HCT116 (cell line): ENCODE measurements at regions not wholly inside any gene's neighbourhood (a gene's known extent, or its start where the extent isn't known, plus 50 kb on each side); places are given as distances from the start of the nearest gene placed in this dataset.

Experiments
- ATAC-seq: fragments of 200-7000 bp; cut with Tn5 transposase; 2 replicates; pipeline ENCODE4 v1.9.1; 2020; ENCODE audit warnings: mild to moderate bottlenecking, moderate library complexity
- BruUV-seq: library from RNA; stranded (reverse); fragments of 400-500 nt; replicated peaks from 2 replicates; lab custom pipeline; 2021; lab: Mats Ljungman, UMichigan
- CTCF ChIA-PET: fragments of 300-600 bp; sonication (Branson Sonifier 250); formaldehyde crosslinking; loops from one replicate; lab custom pipeline; 2021; ENCODE audit warnings: antibody characterized with exemption; lab: Charles Lee
- POLR2A ChIA-PET: fragments of 300-600, 350-600 bp; sonication (Branson Sonifier 250); formaldehyde crosslinking; loops from one replicate; lab custom pipeline; 2021; ENCODE audit warnings: antibody characterized with exemption; lab: Charles Lee
- RAD21 ChIA-PET, 2 experiments: fragments of 300-600 bp; sonication (Branson Sonifier 250); formaldehyde crosslinking; loops; one replicate each; lab custom pipeline; 2023; ENCODE audit warnings: low total read pairs in 2 of 2; ENCODE audit not compliant: uncharacterized antibody in 2 of 2, unreplicated experiment in 2 of 2, low non-redundant PET in 1 of 2; lab: Charles Lee
- DNase-seq: peaks from one replicate; pipeline ENCODE4 v3.0.0-alpha.2; 2010; ENCODE audit warnings: low read depth, low spot score
- H2AFZ ChIP-seq: fragments of 200-600 bp; shearing (Covaris generic), sonication (generic); 2 replicates; pipeline ENCODE4 v1.6.1; 2017; ENCODE audit warnings: low read depth, mixed run types, mixed read lengths, antibody characterized with exemption, low read length; ENCODE audit not compliant: poor library complexity, severe bottlenecking
- H3K27ac ChIP-seq: 2 replicates; pipeline ENCODE4 v1.5.1; 2012; ENCODE audit warnings: low read depth, low read length
- H3K27me3 ChIP-seq: fragments of 200-600 bp; sonication (generic); 2 replicates; pipeline ENCODE4 v1.6.1; 2016; ENCODE audit warnings: mixed run types, low read length, mixed read lengths; ENCODE audit not compliant: insufficient read depth
- H3K36me3 ChIP-seq, 2 experiments: fragments of 200-500 bp in 1 of 2; fragments of 200-600 bp in 1 of 2; sonication (Bioruptor generic) in 1 of 2; sonication (generic) in 1 of 2; 2 replicates each; pipeline versions ENCODE4 v1.5.1 to v1.6.1; 2014 to 2016; ENCODE audit warnings: low read length in 2 of 2, inconsistent platforms in 1 of 2, mixed read lengths in 1 of 2, mixed run types in 1 of 2; ENCODE audit not compliant: insufficient read depth in 2 of 2, control insufficient read depth in 1 of 2
- H3K4me1 ChIP-seq, 2 experiments: fragments of 200-600 bp in 1 of 2; sonication (generic) in 1 of 2; 2 replicates each; pipeline versions ENCODE4 v1.5.1 to v1.6.1; 2012 to 2017; ENCODE audit warnings: low read length in 2 of 2, inconsistent platforms in 1 of 2, mild to moderate bottlenecking in 1 of 2, mixed read lengths in 1 of 2, mixed run types in 1 of 2, moderate library complexity in 1 of 2; ENCODE audit not compliant: insufficient read depth in 2 of 2, control insufficient read depth in 1 of 2
- H3K4me2 ChIP-seq: fragments of 200-600 bp; sonication (generic); 2 replicates; pipeline ENCODE4 v1.6.1; 2017; ENCODE audit warnings: mixed run types, low read length, mixed read lengths
- H3K4me3 ChIP-seq, 2 experiments: fragments of 200-600 bp in 1 of 2; sonication (generic) in 1 of 2; replicated peaks in 1 of 2; 2 replicates each; pipeline ENCODE4 v1.5.1; 2011 to 2016; ENCODE audit warnings: low read length in 2 of 2, control low read depth in 1 of 2, low read depth in 1 of 2, mild to moderate bottlenecking in 1 of 2, mixed read lengths in 1 of 2, mixed run types in 1 of 2
- H3K79me2 ChIP-seq: fragments of 200-600 bp; sonication (generic); 2 replicates; pipeline ENCODE4 v1.6.1; 2017; ENCODE audit warnings: mild to moderate bottlenecking, mixed run types, low read length, moderate library complexity, mixed read lengths; ENCODE audit not compliant: insufficient read depth
- H3K9ac ChIP-seq: fragments of 200-600 bp; sonication (generic); 2 replicates; pipeline ENCODE4 v1.6.1; 2016; ENCODE audit warnings: low read length, mixed read lengths
- H3K9me2 ChIP-seq: fragments of 200-600 bp; sonication (generic), shearing (Covaris generic); 2 replicates; pipeline ENCODE4 v1.6.1; 2017; ENCODE audit warnings: mixed run types, mild to moderate bottlenecking, moderate library complexity; ENCODE audit not compliant: insufficient read depth
- H3K9me3 ChIP-seq, 2 experiments: fragments of 200-500 bp in 1 of 2; fragments of 200-600 bp in 1 of 2; sonication (Bioruptor generic) in 1 of 2; sonication (generic) in 1 of 2; 2 replicates each; pipeline ENCODE4 v1.6.1; 2014 to 2017; ENCODE audit warnings: low read length in 2 of 2, mixed read lengths in 2 of 2, inconsistent platforms in 1 of 2, low read depth in 1 of 2, mild to moderate bottlenecking in 1 of 2, mixed run types in 1 of 2, moderate library complexity in 1 of 2; ENCODE audit not compliant: control insufficient read depth in 1 of 2, insufficient read depth in 1 of 2
- H4K20me1 ChIP-seq: fragments of 200-600 bp; sonication (generic), shearing (Covaris generic); 2 replicates; pipeline ENCODE4 v1.6.1; 2017; ENCODE audit warnings: mixed run types, mild to moderate bottlenecking, moderate library complexity; ENCODE audit not compliant: insufficient read depth
- ATF3 ChIP-seq: IDR thresholded peaks from 2 replicates; pipeline ENCODE4 v1.6.1; 2012
- CBX3 ChIP-seq: IDR thresholded peaks from 2 replicates; pipeline ENCODE4 v1.6.1; 2012; ENCODE audit warnings: low read depth
- CEBPB ChIP-seq: IDR thresholded peaks from 2 replicates; pipeline ENCODE4 v1.6.1; 2012; ENCODE audit warnings: low read depth
- EGR1 ChIP-seq: IDR thresholded peaks from 2 replicates; pipeline ENCODE4 v1.6.1; 2012; ENCODE audit warnings: low read depth
- ELF1 ChIP-seq: IDR thresholded peaks from 2 replicates; pipeline ENCODE4 v1.6.1; 2012; ENCODE audit warnings: low read depth, borderline replicate concordance
- EZH2 ChIP-seq: fragments of 200-600 bp; sonication (generic); IDR thresholded peaks from 2 replicates; pipeline ENCODE4 v1.6.1; 2017; ENCODE audit warnings: antibody characterized with exemption, mixed run types
- EZH2phosphoT487 ChIP-seq: fragments of 200-600 bp; IDR thresholded peaks from 2 replicates; pipeline ENCODE4 v1.6.1; 2018; ENCODE audit warnings: antibody characterized with exemption, borderline replicate concordance
- FOSL1 ChIP-seq: IDR thresholded peaks from 2 replicates; pipeline ENCODE4 v1.6.1; 2012; ENCODE audit warnings: low read depth
- JUND ChIP-seq: IDR thresholded peaks from 2 replicates; pipeline ENCODE4 v1.6.1; 2012
- MAX ChIP-seq: IDR thresholded peaks from 2 replicates; pipeline ENCODE4 v1.6.1; 2012
- POLR2A ChIP-seq: IDR thresholded peaks from 2 replicates; pipeline ENCODE4 v1.7.0; 2011; ENCODE audit warnings: borderline replicate concordance; ENCODE audit not compliant: insufficient read depth, insufficient read length; ENCODE audit errors: extremely low read depth
- POLR2AphosphoS5 ChIP-seq: IDR thresholded peaks from 2 replicates; pipeline ENCODE4 v1.6.1; 2011; ENCODE audit warnings: mild to moderate bottlenecking, low read depth, low read length, moderate library complexity
- RAD21 ChIP-seq: IDR thresholded peaks from 2 replicates; pipeline ENCODE4 v1.6.1; 2012; ENCODE audit warnings: low read depth, mild to moderate bottlenecking
- REST ChIP-seq: IDR thresholded peaks from 2 replicates; pipeline ENCODE4 v1.6.1; 2012; ENCODE audit warnings: low read depth
- SIN3A ChIP-seq: IDR thresholded peaks from 2 replicates; pipeline ENCODE4 v1.6.1; 2012; ENCODE audit warnings: low read depth
- SRF ChIP-seq: IDR thresholded peaks from 2 replicates; pipeline ENCODE4 v1.6.1; 2012; ENCODE audit warnings: low read depth
- TCF7L2 ChIP-seq: IDR thresholded peaks from 2 replicates; pipeline ENCODE4 v1.7.0; 2011; ENCODE audit warnings: borderline replicate concordance, inconsistent platforms; ENCODE audit not compliant: insufficient read depth, insufficient read length; ENCODE audit errors: extremely low read depth
- YY1 ChIP-seq: IDR thresholded peaks from 2 replicates; pipeline ENCODE4 v1.6.1; 2011; ENCODE audit warnings: low read length, low read depth, moderate library complexity, mild to moderate bottlenecking; ENCODE audit not compliant: insufficient replicate concordance; ENCODE audit errors: extremely low read depth
- ZFX ChIP-seq: fragments of 450-650 bp; IDR thresholded peaks from 2 replicates; pipeline ENCODE4 v1.6.1; 2017
- ZNF274 ChIP-seq: fragments of 200-500 bp; sonication (Bioruptor generic); IDR thresholded peaks from 2 replicates; pipeline ENCODE4 v1.6.1; 2014; ENCODE audit warnings: mild to moderate bottlenecking, low read depth, low read length, inconsistent platforms
- intact Hi-C: fragments of 100-400 bp; cut with micrococcal nuclease; formaldehyde crosslinking; loops from 2 replicates; pipeline ENCODE4 v1.10.0; 2022
- TF ChIP-seq, protein P1 (sequence below): IDR thresholded peaks from 2 replicates; pipeline ENCODE4 v1.6.1; 2011; ENCODE audit warnings: mild to moderate bottlenecking, low read length, moderate library complexity; ENCODE audit not compliant: insufficient replicate concordance; ENCODE audit errors: extremely low read depth

DNA sequence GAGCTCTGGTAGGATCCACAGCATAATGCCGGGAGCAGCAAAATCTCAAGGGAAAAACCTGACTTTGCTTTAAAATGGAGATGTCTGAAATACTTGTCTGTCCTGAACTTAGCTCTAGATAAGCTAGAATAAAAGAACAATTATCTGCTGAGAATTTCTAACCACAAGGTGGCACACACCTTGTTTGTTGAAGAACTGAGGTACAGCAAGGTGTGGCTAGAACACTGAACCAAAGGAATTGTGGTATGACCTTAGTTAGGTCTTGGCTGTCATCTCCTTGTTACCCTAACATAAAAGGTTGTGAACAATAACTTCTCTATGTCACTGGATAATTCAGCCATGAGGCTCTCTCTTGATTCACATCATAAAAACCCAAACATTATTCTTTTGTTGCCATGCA, 72.3 kb upstream of the ANXA1 start:
- Histone ChIP-seq H3K9ac (no peak overlapping the region), H3K9me3 (no peaks in the 10 kb centered on the region), H3K27me3 (no peaks in the 10 kb centered on the region), H3K4me3 (no peak overlapping the region), H3K36me3 (no peaks in the 10 kb centered on the region), H4K20me1 (no peaks in the 10 kb centered on the region), H3K4me2 (peak overlapping the region; percentile 34; the same call in 1 of the 2 replicates), H2AFZ (peak overlapping the region; percentile 15), H3K4me1 (peaks cover 5 to 14% of the 10 kb centered on the region in 2 experiments; a peak in 3 of 4 replicates), H3K9me2 (no peaks in the 10 kb centered on the region), H3K27ac (no peak overlapping the region), H3K79me2 (no peaks in the 10 kb centered on the region)
- BruUV-seq = no TSS peak
- intact Hi-C loops = loop anchor here (1.0 to 10.0 kb wide), 2 partner anchors 105 to 1495 kb away; no protein-coding TSS in a partner anchor
- POLR2A ChIA-PET = no interaction called here
- peak; percentile 72 for DNase-seq
- peak; percentile 90 for ATAC-seq
- RAD21 ChIA-PET = interaction anchor here (0.6 to 1.0 kb wide), 5 partner anchors 28 to 1667 kb away, joined by 3 to 4 read pairs (median 3); no protein-coding TSS in a partner anchor
- CTCF ChIA-PET = interaction anchor here (0.6 to 5.2 kb wide), 15 partner anchors 13 to 235 kb away, joined by 3 to 46 read pairs (median 5); no protein-coding TSS in a partner anchor
- TF ChIP-seq YY1 = no peak
- no peak for TF ChIP-seq TCF7L2
- TF ChIP-seq CEBPB = no peak
- no peak for TF ChIP-seq ATF3
- TF ChIP-seq RAD21 = peak; percentile 63
- TF ChIP-seq ZFX = no peak
- TF ChIP-seq, protein P1, sequence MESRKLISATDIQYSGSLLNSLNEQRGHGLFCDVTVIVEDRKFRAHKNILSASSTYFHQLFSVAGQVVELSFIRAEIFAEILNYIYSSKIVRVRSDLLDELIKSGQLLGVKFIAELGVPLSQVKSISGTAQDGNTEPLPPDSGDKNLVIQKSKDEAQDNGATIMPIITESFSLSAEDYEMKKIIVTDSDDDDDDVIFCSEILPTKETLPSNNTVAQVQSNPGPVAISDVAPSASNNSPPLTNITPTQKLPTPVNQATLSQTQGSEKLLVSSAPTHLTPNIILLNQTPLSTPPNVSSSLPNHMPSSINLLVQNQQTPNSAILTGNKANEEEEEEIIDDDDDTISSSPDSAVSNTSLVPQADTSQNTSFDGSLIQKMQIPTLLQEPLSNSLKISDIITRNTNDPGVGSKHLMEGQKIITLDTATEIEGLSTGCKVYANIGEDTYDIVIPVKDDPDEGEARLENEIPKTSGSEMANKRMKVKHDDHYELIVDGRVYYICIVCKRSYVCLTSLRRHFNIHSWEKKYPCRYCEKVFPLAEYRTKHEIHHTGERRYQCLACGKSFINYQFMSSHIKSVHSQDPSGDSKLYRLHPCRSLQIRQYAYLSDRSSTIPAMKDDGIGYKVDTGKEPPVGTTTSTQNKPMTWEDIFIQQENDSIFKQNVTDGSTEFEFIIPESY = no peak
- TF ChIP-seq SRF = no peak
- no peak for TF ChIP-seq FOSL1
- no peak for TF ChIP-seq EGR1
- no peak for TF ChIP-seq ELF1
- TF ChIP-seq ZNF274 = no peak
- no peak for TF ChIP-seq SIN3A
- TF ChIP-seq JUND = no peak
- no peak for TF ChIP-seq POLR2AphosphoS5
- TF ChIP-seq CBX3 = peak; percentile 52; the same call in 1 of the 2 replicates
- no peak for TF ChIP-seq EZH2
- TF ChIP-seq REST = no peak
- no peak for TF ChIP-seq MAX
- TF ChIP-seq POLR2A = no peak
- TF ChIP-seq EZH2phosphoT487 = no peak
